NB4 (cell line): ENCODE measurements at regions not wholly inside any gene's neighbourhood (a gene's known extent, or its start where the extent isn't known, plus 50 kb on each side); places are given as distances from the start of the nearest gene placed in this dataset.
"Not testable (repeated sequence)": the region's sequence is repeated elsewhere in the genome, so short reads cannot be mapped to it uniquely, and the experiment has no call there.

Experiments used
- DNase-seq: peaks from one replicate; pipeline ENCODE4 v3.0.0; 2010; ENCODE audit warnings: low read depth
- H3K4me3 ChIP-seq: one replicate; pipeline ENCODE4 v1.5.1; 2011; ENCODE audit warnings: mild to moderate bottlenecking, low read depth, low read length, moderate library complexity
- CTCF ChIP-seq: IDR thresholded peaks from one replicate; pipeline ENCODE4 v1.5.1; 2012; ENCODE audit warnings: low read depth, low read length
- MAX ChIP-seq: IDR thresholded peaks from 2 replicates; pipeline ENCODE4 v1.6.1; 2011; ENCODE audit warnings: low read depth, low read length
- MYC ChIP-seq: IDR thresholded peaks from 2 replicates; pipeline ENCODE4 v1.6.1; 2011; ENCODE audit warnings: low read depth, low read length
- POLR2A ChIP-seq: IDR thresholded peaks from 2 replicates; pipeline ENCODE4 v1.6.1; 2011; ENCODE audit warnings: mild to moderate bottlenecking; ENCODE audit not compliant: insufficient read length; ENCODE audit errors: extremely low read depth

GRCh38 chr4:155442267-155443105 lies 65.7 kb upstream of the MAP9 start:
- peak; percentile 44 for DNase-seq
- TF ChIP-seq POLR2A (no peak), CTCF (peak; percentile 77)
- no peak overlapping the region for H3K4me3 ChIP-seq

GRCh38 chr4:155441475-155441874 lies 64.7 kb upstream of the MAP9 start:
- no peak for TF ChIP-seq POLR2A
- TF ChIP-seq MAX = no peak
- TF ChIP-seq MYC = no peak
- no peak for TF ChIP-seq CTCF

DNA sequence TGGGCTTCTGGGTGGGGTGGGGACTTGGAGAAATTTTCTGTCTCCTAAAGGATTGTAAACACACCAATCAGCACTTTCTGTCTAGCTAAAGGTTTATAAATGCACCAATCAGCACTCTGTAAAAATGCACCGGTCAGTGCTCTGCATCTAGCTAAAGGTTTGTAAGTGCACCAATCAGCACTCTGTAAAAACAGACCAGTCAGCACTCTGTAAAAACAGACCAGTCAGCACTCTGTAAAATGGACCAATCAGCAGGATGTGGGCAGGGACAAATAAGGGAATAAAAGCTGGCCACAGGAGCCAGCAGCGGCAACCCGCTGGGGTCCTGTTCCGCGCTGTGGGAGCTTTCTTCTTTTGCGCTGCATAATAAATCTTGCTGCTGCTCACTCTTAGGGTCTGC lies 63.0 kb upstream of the MAP9 start:
- not testable (repeated sequence) for DNase-seq, H3K4me3 ChIP-seq

More at GRCh38 chr4:155441475-155441874, 64.7 kb upstream of the MAP9 start:
- H3K4me3 ChIP-seq = no peak overlapping the region
- no peak for DNase-seq

DNA sequence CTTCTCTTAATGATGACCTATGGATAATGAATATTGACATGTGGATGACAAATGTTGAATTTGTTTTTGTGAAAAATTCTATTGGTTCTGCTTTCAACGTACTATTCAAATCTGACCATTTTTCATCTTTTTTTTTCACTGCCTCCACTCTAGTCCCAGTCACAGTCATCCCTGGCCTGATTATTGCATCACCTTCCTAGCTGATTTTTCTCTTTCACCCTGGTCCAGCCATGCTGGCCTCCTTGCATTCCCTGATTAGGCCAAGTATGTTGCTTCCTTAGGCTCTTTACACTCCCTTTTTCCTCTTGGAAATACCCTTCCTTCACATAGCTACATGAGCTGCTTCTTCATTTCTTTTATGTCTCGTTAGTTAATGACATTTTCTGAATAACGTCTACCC lies 58.1 kb upstream of the MAP9 start:
- TF ChIP-seq CTCF (no peak), MAX (no peak), MYC (no peak), POLR2A (no peak)
- no peak for DNase-seq
- H3K4me3 ChIP-seq = no peak overlapping the region

DNA sequence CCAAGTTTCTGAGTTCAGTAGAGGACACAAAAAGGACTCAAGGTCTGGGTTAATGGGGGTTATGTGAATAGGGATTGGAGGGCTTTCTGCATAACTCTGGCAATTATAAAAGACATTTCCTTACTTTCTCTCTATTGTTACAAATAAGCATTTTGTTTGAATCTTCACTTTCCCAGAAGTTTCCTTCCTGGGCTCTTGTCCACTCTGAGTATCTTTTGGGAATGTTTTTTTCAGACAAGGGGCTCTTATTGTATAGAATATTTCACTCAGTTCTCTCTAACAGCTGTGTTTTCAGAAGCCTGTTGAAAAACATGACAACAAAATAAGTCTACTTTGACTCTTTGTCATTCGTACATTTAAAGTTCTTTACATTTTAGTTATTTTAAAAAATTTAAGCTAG lies 57.6 kb upstream of the MAP9 start:
- no peak for TF ChIP-seq CTCF
- TF ChIP-seq MAX = no peak
- no peak for TF ChIP-seq POLR2A
- TF ChIP-seq MYC = no peak
- H3K4me3 ChIP-seq = no peak overlapping the region
- DNase-seq = no peak

DNA sequence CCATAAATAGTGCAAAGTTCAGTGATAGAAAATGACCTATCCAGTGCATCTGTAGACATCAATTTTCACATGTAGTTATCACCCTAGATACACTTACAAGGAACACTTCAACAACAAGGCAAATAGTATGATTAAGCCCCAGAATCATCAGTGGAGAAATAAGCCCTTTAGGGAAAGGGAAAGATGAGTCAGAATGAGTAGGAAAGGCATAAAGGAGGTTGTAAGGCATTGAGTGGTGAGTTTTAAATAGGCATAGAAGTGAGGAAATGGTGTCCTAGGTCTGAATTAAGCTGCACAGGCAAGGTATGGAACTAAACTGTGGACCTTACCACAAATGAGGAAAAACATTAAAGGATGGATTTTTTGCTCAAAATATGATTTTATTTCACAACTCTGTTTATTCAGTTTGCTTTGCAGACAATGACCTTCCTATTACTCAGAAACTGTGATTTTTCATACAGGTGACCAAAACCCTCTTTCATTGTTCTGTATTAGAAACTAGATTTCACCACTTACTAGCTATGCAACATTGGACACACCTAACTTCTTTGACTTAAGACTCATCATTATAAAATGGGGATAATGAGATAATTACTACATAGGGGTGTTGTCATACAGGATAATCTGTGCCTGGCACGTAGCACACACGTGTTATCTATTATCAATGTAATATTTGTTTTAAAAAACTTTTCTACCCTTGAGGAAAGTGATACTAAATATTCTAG lies 57.0 kb upstream of the MAP9 start:
- no peak overlapping the region for H3K4me3 ChIP-seq
- no peak for DNase-seq
- TF ChIP-seq POLR2A = no peak
- TF ChIP-seq CTCF = no peak
- no peak for TF ChIP-seq MYC
- no peak for TF ChIP-seq MAX
